ENCODE measurements at regions not wholly inside any gene's neighbourhood (a gene's known extent, or its start where the extent isn't known, plus 50 kb on each side); places are given as distances from the start of the nearest gene placed in this dataset.

- TF ChIP-seq CTCF (IDR thresholded peaks at IDR 0.05; ENCODE audit: low read depth, low read length) (no peak), EZH2phosphoT487 (IDR thresholded peaks at IDR 0.05; ENCODE audit: low read depth) (no peak)
These were observed 619.6 kb upstream of the AUTS2 start for GRCh38 chr7:68978710-68979109.

Measured in OCI-LY3 (cell line).